T47D (cell line): ENCODE measurements at regions not wholly inside any gene's neighbourhood (a gene's known extent, or its start where the extent isn't known, plus 50 kb on each side); places are given as distances from the start of the nearest gene placed in this dataset.

Source experiments
- DNase-seq, 2 experiments: peaks; one replicate each; pipeline versions ENCODE4 v3.0.0 to v3.0.0-alpha.2; 2011 to 2012; ENCODE audit warnings: low read depth in 1 of 2, low spot score in 1 of 2
- JUND ChIP-seq: IDR thresholded peaks from 2 replicates; pipeline ENCODE4 v1.6.1; 2012; ENCODE audit warnings: low read depth
- in situ Hi-C: cut with HindIII; loops from 2 replicates; pipeline ENCODE4 v1.10.0; 2016; ENCODE audit warnings: low sequenced_read_pairs, low pct_unique_long_range_greater_than_20kb

DNA sequence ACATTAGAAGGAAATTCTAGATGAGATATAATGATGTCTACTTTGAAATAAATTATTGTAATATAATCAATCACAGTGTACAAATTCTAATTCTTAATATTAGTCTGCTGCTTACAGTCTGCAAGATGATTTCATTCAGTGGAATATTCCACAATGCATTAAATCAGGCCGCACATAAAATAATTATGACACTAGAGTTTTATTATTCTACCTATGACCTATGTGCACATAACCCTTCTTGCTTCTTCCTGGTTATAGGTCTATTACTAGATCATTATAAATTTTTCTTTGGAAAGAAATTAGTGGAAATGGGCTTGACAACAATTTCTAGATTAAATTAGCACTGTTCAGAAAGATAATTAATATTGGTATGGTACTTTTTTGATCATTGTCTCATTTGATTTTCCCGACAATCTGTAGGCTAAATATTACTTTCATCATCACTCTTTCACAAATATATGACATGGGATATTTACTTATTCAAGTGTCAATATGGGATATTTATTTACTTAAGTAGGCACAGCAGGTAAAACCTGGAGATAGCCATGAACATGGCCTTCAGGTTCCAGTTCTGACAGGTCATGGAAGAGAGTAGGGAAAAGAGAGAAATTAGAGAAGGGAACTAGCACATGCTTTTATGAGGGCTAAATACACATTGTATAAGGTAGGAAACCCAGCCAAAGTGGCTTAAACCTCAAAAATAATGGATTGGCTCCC lies 476.4 kb downstream of the TOX3 start:
- in situ Hi-C loops, result no loop called here

DNA sequence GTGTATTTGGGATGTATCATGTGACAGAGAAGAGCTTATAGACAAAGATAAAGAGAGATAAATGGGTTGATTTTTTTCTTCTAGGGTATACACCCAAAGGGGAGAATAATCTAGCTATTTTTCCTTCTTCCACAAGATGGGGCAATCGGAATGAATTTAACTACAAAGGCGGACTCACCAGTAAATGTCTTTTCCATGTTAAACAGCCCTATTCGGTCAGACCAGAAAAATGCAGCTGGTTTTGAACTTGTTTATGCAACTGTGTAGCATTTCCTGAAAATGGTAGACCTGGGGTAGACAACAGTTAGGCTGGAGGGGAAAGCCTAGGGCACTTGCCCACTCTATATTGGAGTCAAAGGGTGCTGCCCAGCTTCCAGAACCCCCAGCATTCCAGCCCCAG lies 477.1 kb downstream of the TOX3 start:
- peak in 1 of 2 experiments; percentile 44 for DNase-seq
- in situ Hi-C loops, result no loop called here
- no peak for TF ChIP-seq JUND

More for the DNA sequence above, 476.4 kb downstream of the TOX3 start:
- DNase-seq, result no peak
- TF ChIP-seq JUND, result no peak

DNA sequence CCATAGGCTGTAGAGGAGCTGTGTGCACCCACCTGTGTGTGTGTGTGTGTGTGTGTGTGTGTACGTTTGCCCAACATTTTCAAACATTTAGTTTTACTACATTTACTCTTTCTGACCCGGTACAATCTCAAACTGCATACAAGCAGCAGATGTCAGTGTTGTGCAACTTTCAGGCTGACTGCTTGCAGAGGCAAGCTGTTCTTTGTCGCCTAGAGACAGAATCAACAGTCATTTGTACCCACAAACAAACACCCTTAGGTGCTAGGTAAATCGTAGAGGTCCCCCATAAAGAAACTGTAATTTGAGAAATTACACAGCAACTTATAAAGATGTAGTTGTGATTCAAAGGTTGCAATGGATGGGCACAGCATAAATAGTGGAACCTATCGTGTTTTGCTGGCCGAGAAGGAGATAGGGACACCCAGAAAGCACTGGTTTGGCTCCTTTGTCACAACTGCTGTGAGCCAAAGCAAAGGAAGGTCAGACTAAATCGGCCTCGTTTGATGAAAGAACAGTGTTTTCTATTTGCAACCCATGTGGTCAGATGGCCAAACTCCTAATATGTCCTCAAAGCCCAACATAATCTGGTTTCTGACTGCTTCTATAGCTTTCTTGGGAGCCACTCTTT lies 478.4 kb downstream of the TOX3 start:
- DNase-seq, result peak in 1 of 2 experiments; percentile 59
- in situ Hi-C loops, result no loop called here

DNA sequence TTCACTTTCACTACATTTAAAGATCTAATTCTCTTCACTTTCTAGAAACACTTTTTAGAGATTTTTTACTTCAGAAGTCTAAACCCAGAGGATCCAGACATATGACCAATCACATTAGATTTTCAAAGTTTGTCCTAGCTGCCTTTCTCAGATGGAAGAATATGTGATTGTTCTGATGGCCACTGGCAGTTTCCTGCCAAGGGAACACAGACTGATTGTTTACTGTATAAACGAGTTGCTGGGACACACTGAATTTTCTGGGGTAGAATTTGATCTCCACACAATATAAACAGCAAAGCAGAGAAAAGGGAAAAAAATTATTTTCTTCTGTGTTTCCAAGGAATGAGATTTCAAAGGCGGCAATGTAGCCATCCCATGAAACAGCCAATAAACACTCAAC lies 480.0 kb downstream of the TOX3 start:
- in situ Hi-C loops, result no loop called here
- no peak for TF ChIP-seq JUND
- DNase-seq, result no peak

More for the DNA sequence above, 478.4 kb downstream of the TOX3 start:
- TF ChIP-seq JUND, result no peak

DNA sequence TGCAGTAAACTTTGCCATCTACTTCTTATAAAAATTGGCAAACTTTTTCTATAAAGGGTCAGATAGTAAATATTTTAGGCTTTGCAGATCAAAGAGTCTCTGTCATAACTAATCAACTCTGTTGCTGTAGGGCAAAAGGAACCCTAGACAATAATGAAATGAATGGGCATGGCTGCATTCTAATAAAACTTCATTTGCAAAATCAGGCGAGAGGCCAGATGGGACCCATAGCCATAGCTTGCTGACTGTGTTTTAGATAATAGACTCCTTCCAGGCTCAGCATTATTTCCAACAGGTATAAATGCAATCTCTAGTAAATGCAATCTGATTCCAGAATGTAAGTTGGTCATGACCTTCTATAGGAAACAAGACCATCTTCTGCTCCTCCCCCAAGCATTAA lies 490.7 kb downstream of the TOX3 start:
- DNase-seq, result no peak

DNA sequence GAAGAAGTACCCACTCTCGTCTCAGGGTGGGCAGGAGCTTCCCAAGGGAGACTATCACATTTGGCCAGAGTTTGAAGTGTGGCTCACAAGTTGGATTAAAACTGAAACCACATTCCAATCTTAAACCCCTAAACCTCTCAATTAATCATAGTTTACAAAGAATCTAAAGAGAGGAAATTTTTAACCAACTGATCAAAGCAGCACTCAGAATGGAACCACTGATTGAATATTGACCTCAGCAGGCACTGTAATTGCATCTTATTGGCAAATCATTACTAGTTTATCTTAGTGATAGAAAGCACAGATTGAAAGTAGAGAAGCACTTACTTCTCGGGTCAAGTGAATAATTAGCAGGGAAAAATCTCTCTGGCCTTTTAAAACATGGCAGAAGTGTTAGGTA lies 491.6 kb downstream of the TOX3 start:
- in situ Hi-C loops, result no loop called here
- DNase-seq, result no peak
- TF ChIP-seq JUND, result no peak

More for the DNA sequence above, 490.7 kb downstream of the TOX3 start:
- no peak for TF ChIP-seq JUND
- in situ Hi-C loops, result no loop called here

DNA sequence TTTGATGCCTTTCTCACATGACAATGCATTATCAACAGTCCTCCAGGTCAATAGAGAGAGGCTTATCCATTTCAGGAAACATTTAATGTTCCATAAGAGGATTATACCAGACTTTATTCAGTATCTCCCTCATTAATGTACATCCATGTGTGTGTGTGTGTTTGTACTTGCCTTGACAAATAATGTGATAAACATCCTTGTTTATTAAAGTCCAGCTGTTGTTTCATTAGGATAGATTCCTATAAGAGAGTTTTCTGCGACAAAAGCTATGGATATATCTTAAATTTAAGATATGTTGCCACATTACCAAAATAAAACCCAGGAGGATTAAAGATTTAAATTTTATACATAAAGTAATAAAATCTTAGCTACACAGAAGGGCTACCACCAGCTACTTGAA lies 492.6 kb downstream of the TOX3 start:
- TF ChIP-seq JUND, result no peak
- no peak for DNase-seq
- in situ Hi-C loops, result no loop called here

DNA sequence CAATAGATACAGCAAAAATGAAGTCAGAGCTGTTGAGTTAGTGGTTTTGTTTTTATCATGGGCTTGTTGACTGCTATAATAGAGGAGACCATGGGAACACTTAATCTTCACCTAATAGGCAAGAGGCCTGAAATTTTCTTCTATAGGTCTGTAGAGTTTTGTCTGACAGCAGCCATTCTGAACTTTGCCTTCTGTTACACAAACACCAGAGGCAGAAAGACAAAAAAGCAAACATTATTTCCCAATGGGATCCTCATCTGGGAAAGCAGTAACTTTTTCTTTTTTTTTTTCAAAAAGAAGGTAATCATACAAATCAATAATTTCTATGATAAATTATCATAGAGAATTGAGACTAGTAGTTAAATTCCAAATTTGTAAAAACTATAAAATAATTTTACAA lies 494.1 kb downstream of the TOX3 start:
- no peak for TF ChIP-seq JUND
- DNase-seq, result no peak
- in situ Hi-C loops, result no loop called here

DNA sequence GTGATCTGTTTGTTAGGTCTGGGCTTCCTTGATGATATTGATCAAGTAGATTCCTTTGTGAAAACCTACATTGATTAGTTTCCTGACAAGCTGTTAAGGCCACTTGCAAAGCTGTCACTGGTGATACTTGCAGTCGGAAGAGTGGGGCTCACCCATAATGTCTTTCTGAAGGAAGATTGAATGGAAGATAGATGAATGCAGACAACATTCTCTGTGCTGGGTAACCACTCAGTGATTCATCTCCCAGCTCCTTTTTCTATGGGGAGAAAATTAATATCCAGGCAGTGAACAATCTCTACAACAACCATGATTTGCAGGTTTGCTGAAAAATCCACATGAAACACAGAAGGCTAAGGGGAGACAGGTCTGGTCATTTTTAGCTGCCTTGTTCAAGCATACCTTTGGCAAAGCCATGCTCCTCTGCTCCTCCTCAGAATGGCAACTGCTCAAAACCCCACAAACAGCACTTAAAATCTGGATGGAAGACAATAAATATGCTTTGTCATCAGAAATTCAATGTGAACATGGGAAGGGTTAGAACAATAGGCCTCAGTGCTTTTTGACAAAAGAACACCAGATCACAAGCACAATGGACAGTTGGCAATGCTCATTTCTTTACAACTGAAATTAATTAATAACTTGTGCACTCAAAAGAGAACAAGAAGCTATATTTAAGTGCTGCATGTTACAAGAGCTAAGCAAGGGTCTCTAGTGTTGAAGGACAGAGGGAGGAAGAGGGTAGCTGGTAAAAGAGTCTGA lies 495.4 kb downstream of the TOX3 start:
- TF ChIP-seq JUND, result no peak
- in situ Hi-C loops, result no loop called here
- no peak for DNase-seq

DNA sequence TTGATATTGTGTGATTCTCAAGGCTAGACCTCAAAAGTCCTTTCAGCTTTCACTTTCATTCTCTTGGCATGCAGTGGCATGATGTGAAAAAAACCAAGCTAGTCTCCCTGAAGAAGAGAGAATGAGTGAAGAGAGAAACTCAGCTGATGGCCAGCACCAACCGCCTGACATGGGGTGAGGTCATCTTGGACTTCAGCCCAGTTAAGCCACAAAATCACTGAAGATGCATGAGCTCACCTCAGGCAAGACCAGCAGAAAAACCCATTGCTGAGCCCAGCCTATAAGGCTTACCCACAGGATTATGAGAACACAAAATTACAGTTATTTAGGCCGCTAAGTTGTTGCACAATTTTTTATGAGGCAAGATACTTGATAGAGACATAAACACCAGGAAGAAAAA lies 496.5 kb downstream of the TOX3 start:
- no peak for TF ChIP-seq JUND
- no peak for DNase-seq
- in situ Hi-C loops, result no loop called here

DNA sequence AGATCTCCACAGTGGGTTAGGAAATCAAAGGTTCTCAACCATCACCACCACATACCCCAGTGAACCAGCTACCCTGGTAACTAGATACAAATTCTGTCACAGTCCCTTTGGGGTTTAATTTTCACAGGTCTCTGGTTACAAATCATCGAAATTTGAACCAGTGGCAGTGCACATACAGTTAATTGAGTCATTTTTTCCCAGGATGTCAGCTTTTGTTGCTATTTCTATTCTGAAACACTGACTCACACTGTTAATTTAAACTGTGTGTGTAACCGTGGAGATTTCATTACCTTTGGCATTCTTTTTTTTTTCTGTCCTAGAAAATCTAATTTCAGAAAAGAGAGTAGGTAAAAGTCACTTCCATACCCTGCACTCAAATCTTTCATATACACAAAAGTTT lies 511.5 kb downstream of the TOX3 start:
- TF ChIP-seq JUND, result no peak
- DNase-seq, result no peak
- in situ Hi-C loops, result no loop called here

DNA sequence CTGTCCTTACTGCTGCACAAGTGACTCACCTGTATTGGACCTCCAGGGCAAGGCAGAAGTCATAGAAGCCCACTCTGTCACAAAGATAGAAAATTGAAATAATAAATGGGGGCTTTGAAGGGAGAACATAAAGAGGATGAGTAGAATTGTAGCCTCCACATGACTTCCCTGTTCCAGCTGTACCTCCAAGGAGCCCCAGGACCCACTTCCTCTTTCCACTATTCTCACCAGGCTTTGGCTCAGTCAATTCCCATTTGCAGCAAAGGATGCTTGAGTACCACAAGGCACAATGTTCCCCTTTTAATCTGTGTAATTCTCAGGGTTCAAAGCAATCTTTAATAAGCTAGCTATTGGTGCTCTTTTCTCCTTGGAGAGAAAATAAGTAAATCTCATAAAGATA lies 512.1 kb downstream of the TOX3 start:
- no peak for DNase-seq
- no peak for TF ChIP-seq JUND
- in situ Hi-C loops, result no loop called here

DNA sequence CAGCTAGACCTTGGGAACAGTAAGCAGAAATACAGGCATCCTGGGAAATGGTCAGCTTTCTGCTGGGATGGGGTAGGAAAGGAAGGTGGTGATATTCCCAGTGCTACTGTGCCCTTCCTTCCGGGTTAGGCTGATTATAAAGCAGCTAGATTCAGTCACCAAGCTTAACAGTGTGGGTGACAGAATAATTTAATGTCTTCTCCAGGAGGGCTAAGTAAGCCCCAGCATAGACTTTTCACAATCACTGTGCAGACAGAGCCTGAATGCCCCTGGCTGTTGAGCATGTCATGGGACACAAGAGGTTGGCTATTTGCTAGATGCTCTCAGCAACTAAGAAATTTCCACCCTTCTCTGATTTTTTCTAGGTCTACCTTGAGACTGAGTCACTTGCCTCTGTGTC lies 513.0 kb downstream of the TOX3 start:
- DNase-seq, result no peak
- in situ Hi-C loops, result no loop called here
- no peak for TF ChIP-seq JUND
